GM19452 (cell line): ENCODE measurements at regions not wholly inside any gene's neighbourhood (a gene's known extent, or its start where the extent isn't known, plus 50 kb on each side); places are given as distances from the start of the nearest gene placed in this dataset.

ENCODE experiments used
- ATAC-seq: cut with Tn5 transposase; IDR thresholded peaks from one replicate; pipeline ENCODE4 v1.9.1; 2021; ENCODE audit not compliant: unreplicated experiment

DNA sequence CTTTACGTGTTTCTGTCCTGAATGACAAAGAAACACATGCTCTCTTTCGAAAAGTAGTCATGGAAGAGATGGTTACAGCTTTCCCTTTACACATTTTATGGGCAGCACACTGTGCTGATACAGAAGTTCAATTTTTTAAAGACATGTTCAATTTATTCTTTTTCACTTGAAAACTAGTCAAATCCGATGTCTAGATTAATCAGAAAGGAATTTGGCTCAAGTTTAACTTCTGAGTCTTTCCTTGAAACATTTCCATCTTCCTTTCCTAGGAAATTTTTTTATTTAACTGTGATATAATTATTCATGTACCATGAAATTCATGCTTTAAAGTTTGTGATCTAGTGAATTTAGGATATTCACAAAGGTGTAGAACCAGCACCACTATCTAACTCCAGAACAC, 360.1 kb downstream of the TNS3 start:
- ATAC-seq, result no peak

DNA sequence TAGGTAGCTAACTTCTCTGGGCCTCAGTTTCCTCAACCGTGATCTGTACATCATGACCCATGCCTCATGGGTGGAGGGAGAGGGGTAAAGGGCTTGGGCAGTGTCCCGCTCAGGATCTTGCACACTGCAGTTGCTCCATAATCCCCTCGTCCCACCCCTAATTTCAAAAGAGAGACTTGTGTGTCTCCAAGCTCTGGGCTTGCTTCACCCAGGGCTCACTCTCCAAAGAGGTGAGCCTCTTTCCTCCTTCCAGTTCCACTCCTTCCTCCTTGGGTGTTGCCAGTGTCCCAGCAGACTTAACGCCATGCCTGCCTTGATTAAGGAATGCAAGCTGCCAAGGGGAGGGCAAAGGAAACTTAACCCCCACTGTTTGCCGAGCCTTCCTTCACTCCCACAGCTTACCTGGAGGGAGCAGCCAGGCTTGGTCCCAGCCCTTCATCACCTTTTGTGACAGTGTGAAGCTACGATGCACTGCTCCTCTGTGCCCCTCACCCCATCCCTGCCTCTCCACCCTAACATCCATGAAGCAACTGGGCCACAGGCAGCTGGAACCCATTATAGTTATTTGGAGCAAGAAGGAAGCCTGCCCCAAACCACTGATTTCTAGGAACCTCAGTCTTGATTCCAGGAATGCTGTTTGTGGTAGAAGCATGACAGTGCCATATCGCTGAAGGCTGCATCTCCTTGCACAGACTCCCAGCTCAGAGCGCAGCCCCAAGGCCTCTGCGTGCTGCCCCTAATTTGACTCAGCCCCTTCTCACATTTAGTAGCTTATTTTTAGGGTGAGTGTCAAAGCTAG, 363.3 kb downstream of the TNS3 start:
- ATAC-seq, result no peak

DNA sequence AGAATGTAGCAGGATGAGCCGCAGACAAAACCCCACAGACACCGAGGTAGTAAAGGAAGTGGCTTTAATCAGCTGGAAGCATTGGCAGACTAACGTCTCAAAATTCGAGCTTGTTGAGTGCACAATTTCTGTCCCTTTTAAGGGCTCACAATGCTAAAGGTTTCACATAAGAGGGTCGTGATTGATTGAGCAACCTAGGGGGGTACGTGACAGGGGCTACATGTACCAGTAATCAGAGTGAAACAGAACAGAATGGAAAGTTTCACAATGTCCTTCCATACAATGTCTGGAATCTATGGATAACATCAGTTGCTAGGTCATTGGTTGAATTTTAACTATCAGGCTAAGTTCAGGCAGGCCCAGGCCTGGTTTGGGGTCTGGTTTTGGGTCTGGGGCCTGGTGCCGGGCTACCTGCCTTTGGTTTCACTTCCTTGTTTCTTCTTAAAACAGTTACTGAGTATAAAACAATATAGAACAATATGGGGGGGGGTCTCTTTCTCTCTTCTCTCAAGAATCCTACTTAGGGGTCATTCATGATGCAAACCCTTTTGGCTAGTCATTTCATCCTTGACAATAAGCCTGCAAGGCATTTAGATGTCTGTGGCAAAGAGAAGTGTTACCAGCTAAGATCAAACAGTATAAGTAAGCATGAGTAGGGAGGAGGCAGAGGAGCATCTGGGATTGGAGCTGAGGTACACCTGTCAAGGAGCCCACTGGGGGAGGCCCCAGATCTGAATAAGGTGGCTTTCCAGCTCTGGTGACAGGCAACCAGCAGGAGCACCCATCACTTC, 364.1 kb downstream of the TNS3 start:
- ATAC-seq, result no peak

DNA sequence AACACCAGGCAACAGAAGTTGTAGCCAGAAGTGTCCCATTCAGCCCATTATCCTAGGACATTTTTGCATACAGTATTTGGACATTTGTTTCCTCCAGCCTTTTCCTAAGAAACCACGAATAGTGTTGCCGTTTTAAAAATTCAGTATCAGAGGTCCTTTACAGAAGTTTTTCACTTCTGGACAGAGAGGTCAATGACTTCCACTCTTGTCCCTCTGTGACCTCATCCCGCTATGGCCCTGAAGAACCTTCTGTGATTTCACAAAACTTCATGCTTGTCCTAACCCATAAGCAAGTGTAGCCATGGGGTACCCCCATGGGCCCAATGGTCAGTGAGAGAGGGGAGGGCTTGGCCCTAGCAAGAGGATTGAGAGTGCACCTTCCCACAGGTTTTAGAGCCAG, 364.8 kb downstream of the TNS3 start:
- ATAC-seq, result no peak

DNA sequence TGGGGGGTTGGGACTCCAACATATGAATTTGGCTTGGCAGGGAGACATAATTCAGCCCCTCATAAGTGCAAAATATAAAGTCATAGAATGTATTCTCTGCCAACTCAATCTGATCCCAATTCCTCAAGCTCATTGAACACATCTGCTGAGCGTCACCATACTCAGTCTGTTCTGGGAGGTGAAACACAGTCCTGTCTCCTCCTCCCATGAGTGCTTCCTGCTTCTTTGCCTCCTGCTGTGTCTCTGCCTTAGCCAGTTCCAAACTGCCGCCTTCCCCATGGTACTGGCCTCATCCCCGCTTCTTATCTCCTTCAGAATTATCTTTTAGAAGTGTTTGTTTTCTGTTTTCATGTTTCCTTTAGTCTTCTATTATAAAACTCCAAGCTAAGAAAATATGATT, 365.5 kb downstream of the TNS3 start:
- ATAC-seq, result no peak

DNA sequence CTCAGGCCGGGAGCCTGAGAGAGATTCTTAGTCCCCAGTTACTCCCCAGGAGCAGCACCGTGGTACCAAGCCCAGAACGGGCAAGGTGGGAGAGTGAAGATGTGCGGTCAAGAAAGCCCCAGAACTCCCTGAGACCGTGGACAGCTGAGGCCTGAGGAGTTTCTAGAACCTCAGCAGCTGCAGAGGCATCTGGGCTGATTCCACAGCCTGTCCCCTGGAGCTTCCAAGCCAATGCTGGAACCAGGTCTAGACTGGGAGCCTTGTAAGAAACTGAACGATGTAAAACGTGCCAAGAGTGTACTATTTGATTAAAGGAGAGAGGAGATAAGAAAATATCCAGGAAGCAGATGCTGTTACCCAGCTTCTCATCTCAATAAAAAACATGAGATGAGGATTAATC, 366.3 kb downstream of the TNS3 start:
- no peak for ATAC-seq

DNA sequence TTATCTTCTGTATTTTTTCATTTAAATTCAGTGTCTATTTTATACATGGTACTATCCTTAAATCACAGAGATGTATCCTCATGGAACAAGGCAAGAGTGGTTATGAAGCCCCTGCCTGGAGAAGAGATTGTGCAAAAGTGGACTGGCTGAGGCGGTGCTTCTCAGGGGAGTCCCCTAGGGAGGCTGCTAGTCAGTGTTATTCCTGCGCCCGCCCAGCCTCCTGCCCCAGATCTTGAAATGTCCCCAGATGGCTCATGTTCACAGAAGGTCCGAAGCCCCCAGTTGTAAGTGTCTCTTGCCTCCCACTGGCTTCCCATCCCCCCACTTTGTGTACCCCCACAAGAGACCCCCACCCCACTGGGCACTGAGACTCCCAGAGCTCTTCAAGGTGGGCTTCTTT, 366.9 kb downstream of the TNS3 start:
- no peak for ATAC-seq

DNA sequence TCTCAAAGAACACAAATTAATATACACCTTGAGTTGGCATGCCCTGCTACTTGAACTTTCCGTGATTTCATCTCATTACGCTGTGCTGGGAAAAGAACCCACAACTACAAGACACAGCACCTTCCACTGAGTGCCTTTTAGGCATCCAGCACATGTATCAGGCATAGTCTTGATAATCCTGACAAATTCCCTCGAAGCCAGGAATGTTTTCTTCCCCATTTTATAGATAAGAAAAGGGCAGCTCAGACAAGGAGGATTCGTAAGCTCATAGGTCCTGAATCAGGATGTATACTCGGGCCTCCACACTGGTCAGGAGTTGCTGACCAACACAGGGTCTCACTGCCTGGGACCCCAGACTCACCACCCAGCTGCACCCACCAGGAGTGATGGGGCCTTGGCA, 368.6 kb downstream of the TNS3 start:
- no peak for ATAC-seq

DNA sequence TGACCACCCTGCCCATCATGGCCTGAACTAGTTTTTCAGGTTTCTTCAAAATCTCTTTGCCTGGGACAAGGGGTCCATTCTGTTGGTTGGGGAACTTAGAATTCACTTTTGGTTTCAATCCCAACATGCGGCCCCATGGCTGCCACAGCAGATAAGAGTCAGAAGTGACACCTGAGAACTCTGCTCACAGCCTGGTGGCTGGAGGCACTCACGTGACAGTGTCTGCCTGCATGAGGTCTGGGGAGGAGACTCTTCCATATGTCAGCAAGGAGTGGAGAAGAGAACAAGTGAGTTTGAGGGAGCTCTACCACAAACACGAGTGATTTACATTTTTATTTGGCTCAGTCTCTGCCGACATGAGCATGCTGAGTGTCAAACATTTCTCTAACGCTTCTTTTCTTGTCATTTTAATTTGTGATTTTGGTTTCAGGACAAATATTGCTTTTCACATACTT, 370.4 kb downstream of the TNS3 start:
- no peak for ATAC-seq

DNA sequence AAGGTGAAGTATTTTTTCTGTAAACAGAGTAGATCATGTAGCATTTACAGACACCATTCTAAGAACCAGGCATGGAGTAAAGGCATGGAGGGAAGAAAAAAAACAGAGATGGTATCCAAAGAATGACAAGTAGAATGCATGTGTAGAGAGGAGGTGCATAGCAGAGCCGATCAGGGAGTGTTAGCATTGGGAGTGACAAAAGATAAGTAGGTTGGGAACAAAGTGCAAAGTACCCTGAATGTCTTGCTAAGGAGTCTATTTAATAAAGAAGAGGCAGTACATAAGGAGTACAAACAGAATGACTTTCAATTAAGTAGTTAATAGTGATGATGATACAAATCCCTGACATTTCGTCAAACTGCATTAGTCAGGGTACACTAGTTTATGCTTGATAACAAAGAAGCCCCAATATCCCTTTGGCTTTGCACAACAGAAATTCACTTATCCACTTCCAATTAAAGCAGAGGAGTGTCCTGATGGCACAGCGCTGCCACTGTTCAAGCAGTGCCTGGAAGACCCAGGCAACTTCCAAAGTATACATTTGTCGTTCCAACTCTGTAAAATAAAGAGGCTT, 371.5 kb downstream of the TNS3 start:
- ATAC-seq, result no peak

DNA sequence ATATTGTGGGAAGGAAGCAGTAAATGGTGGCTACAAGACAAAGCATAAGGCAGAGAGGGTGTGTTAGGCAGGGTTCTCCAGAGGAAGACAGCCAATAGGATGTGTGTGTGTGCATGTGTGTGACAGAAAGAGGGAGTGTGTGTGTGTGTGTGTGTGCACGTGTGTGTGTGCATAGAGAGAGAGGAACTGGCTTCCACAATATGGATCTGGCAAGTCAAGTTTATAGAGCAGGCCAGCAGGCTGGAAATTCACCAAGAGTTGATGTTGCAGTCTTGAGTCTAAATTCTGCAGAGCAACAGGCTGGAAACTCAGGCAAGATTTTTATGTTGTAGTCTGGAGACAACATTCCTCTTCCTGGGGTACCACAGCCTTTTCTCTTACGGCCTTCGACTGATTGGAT, 374.0 kb downstream of the TNS3 start:
- ATAC-seq, result no peak

DNA sequence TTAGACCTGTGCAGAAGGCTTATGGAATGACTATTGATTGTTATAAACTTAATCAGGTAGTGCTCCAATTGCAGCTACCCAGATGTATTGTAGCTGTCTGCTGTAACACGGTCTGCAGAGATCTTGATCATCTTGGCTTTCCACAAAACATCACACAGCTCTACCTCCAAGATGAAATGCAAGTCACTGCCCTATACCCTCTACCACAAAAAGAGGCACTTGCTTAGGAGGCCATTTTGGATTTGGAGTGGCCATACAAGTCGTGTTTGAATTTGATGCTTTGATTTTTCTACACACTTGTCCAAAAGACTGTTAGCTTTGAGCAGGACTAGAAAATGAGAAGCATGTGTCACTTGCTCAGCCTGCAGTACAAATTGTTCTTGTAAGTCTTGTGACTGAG, 377.2 kb downstream of the TNS3 start:
- no peak for ATAC-seq

DNA sequence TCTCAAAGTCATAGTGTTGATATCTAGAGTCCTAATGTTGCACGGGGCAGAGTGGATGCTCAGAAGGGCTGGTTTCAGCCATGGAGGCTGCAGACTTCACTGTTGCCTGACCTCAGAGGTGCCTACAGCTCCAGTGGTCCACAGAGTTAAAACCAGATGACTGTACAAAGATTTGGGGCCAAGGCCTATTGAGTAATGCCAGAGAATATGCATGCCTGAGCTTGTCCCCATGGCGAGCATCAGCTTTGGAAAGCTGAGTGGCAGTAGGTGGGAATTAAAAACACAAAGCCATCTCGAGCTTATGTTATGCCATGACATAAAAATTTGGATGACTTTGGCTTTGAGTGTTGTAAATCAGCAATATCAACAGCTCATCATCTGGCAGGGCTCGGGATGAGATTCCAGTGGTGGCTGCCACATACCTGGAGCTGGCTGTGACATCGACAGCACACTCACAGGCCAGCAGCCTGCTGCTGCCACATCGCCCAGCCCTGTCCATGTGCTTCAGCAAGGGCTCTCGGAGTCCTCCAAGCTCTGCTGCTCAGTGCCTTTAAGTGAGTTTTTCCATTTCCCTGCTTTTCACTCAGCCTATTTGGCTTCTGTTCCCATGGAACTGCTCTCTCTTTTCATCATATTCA, 379.6 kb downstream of the TNS3 start:
- no peak for ATAC-seq

DNA sequence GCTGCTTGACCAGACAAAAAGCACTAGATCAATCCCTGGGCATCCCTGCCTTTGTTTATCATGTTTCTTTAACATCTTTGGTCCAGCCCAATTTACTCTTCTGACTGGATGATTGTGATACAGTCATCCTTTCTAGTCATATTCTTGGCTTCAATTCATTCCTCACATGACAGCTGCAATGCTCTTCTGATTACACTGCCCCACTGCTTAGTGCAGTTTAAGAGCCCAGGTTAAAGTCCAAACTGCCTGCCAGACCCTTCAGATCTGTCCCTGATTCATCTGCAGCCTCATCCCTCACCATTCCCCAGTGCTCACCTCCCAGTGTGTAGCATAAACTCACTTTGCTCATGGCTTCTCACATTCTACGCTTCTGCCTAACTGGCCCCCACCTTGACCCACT, 383.8 kb downstream of the TNS3 start:
- ATAC-seq, result no peak

DNA sequence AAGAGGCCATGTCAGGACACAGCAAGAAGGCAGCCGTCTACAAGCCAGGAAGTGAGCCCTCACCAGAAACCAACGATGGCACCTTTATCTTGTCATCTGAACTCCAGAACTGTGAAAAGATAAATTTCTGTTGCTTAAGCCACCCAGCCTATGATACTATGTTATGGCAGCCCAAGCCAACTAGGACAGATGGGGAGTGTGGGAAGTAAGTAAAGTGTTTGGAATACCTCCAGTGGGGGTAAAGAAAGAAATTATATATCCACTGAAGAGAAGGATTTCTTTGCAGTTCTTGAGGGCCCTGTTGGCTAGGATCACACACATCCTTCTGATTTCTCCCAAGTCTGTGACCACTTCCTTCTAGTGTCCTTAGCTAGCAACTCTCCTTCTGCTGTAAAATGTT, 384.4 kb downstream of the TNS3 start:
- ATAC-seq, result no peak

DNA sequence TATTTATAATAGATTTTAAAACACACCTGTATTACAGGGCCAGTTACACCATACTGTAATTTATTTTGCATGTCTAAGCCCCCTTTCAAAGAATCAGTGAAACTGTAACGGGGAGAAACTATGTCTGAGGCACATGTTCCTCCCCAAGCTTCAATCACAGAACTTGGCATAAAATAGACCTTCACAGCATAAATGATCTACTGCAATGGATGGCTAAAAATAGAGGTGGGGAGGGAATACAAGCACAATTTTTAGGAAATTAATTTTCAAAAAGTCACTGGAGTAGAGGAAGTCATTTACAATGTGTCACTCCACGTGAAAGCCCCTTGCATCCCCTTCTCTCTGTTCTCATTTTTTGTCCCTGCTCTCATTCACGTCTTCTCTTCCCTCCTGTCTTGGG, 385.2 kb downstream of the TNS3 start:
- no peak for ATAC-seq

DNA sequence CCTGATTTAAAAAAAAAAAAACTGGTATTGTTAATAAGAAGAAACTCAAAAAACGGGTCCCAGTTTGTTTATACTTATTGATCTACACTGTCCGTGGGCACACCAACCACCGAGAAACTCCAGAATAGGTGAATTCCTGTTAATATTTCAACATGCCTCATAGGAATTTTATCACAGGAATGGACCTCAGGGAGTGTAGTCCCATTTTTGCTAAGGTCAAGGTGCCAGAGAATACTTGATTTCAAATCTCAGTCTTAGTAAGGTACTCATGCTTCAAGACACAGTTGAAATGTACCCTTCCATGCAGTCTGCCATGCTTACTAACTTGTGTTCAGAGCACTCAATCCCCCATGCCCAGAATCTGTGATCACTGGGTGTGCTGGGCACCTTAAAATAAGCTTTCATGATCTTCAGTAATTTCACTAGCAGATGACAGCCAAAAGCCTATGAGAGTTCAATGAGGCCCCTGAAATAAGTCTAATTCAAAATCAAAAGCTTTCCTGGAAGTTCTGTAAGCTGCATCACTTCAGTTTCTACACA, 385.7 kb downstream of the TNS3 start:
- no peak for ATAC-seq

DNA sequence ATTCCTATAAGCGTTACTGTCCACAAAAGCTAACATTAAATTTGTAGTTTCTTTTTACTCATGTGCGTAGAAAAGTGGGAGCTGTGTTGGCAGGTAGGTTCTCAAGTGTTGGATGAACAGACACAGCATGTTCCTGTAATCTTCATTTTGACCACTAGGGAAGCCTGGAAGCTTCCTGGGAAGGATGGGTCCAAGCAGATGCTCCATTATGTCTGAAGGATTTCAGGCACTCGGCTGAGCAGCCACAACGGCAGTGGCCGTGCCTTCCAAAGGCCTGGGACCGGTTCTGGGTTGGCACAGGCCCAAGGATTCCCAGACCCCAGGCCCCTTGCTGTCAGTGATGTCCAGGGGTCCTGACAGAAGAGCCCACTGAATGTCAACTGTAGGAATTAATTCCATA, 386.3 kb downstream of the TNS3 start:
- no peak for ATAC-seq

DNA sequence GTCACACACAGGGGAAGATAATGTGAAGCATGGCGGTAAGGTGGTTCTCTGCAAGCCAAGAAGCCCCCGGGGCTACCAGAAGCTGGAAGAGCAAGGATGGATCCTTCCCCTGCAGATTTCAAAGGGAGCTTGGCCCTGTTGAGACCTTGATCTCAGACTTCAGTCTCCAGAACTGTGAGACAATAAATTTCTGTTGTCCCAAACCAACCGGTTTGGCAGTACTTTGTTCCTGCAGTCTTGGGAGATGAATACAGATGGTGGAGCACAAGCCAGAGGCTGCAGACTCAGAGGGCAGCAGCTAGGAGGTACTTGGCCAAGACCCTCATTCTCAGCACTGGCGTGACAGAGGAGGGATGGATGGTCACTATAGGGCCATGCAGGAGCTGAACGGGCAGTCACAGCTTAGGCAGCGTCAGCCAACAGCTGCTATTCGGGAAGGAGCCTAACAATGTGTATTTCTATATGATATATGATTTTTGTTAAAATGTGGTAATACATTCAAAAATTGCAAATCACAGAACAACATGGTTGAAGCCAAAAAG, 387.3 kb downstream of the TNS3 start:
- no peak for ATAC-seq

DNA sequence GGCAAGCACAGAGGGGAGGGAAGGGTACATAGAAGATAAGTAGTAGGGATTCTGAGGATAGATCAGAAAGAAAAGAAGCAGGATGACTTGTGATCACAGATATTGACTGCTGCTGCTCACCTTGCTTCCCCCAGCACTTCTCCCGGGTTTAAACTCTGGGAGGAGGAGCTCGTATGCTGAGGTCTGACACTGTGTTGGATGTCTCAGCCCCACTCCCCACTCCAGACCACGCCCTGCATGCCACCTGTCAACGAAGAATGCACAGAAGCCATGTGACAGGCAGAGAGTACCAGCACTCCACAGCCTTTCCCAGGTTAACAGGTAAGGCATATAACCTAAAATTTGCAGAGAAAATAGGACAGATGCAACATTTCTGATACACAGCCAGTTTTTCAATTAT, 388.9 kb downstream of the TNS3 start:
- ATAC-seq, result no peak

DNA sequence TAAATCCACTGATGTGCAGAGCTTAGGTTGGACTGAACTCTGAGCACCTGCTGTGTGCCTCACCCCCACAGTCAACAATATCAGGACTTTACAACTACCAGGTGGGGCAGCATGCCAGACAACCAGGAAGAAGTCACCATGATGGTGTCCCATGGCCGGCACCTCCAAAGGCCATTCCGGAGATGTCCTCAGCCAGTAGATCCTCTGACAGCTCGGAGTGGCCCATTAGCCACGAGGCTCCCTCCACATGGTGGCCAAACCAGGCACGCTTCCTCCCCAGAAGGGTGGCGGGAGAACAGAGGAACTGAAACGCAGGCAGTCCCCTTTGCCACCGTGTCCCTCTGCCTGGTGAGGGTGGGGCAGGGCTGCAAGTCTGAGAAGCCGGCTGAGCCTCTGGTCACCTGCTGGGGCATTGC, 390.0 kb downstream of the TNS3 start:
- no peak for ATAC-seq
